ENCODE measurements at regions not wholly inside any gene's neighbourhood (a gene's known extent, or its start where the extent isn't known, plus 50 kb on each side); places are given as distances from the start of the nearest gene placed in this dataset.
"Not testable (repeated sequence)": the region's sequence is repeated elsewhere in the genome, so short reads cannot be mapped to it uniquely, and the experiment has no call there.

- not testable (repeated sequence) for TF ChIP-seq CTCF, EZH2, EZH2phosphoT487 (IDR thresholded peaks at IDR 0.05)
Observed at GRCh38 chr3:90197383-90197782, 1090.0 kb downstream of the EPHA3 start.

Measured in neural progenitor cell (in vitro differentiated cells).